AG20443 (cell line): ENCODE measurements at regions not wholly inside any gene's neighbourhood (a gene's known extent, or its start where the extent isn't known, plus 50 kb on each side); places are given as distances from the start of the nearest gene placed in this dataset.

ENCODE experiments used
- DNase-seq: peaks from one replicate; pipeline ENCODE4 v3.0.0; 2012; ENCODE audit warnings: low spot score, mixed read lengths

GRCh38 chr15:53305101-53305500, 454.4 kb downstream of the WDR72 start:
- DNase-seq = no peak

GRCh38 chr15:53297828-53298227, 461.6 kb downstream of the WDR72 start:
- no peak for DNase-seq

GRCh38 chr15:53296603-53297002, 462.9 kb downstream of the WDR72 start:
- DNase-seq = no peak

- DNase-seq = no peak
These were observed 463.9 kb downstream of the WDR72 start for GRCh38 chr15:53295574-53295973.

GRCh38 chr15:53288542-53288941, 470.9 kb downstream of the WDR72 start:
- DNase-seq = no peak

GRCh38 chr15:53274630-53275029, 484.5 kb upstream of the ONECUT1 start:
- DNase-seq = no peak

- no peak for DNase-seq
These were observed 482.0 kb upstream of the ONECUT1 start for GRCh38 chr15:53272116-53272515.

- no peak for DNase-seq
These were observed 476.0 kb upstream of the ONECUT1 start for GRCh38 chr15:53266176-53266575.

GRCh38 chr15:53260647-53261046, 470.5 kb upstream of the ONECUT1 start:
- DNase-seq = no peak

GRCh38 chr15:53256457-53256856, 466.3 kb upstream of the ONECUT1 start:
- no peak for DNase-seq

- DNase-seq = no peak
These were observed 465.9 kb upstream of the ONECUT1 start for GRCh38 chr15:53256043-53256442.

- DNase-seq = no peak
These were observed 461.9 kb upstream of the ONECUT1 start for GRCh38 chr15:53251996-53252395.

- no peak for DNase-seq
These were observed 461.4 kb upstream of the ONECUT1 start for GRCh38 chr15:53251523-53251922.

GRCh38 chr15:53247041-53247708, 457.0 kb upstream of the ONECUT1 start:
- DNase-seq = no peak

GRCh38 chr15:53246404-53246803, 456.3 kb upstream of the ONECUT1 start:
- DNase-seq = no peak

- DNase-seq = no peak
These were observed 443.7 kb upstream of the ONECUT1 start for GRCh38 chr15:53233801-53234200.

- DNase-seq = no peak
These were observed 440.3 kb upstream of the ONECUT1 start for GRCh38 chr15:53230473-53230872.

GRCh38 chr15:53226559-53226958, 436.4 kb upstream of the ONECUT1 start:
- DNase-seq = no peak

- DNase-seq = no peak
These were observed 435.6 kb upstream of the ONECUT1 start for GRCh38 chr15:53225781-53226180.

GRCh38 chr15:53224371-53224770, 434.2 kb upstream of the ONECUT1 start:
- no peak for DNase-seq

- no peak for DNase-seq
These were observed 433.7 kb upstream of the ONECUT1 start for GRCh38 chr15:53223815-53224214.

- DNase-seq = no peak
These were observed 428.8 kb upstream of the ONECUT1 start for GRCh38 chr15:53218666-53219580.

GRCh38 chr15:53216036-53216435, 425.9 kb upstream of the ONECUT1 start:
- no peak for DNase-seq
